ENCODE measurements at regions not wholly inside any gene's neighbourhood (a gene's known extent, or its start where the extent isn't known, plus 50 kb on each side); places are given as distances from the start of the nearest gene placed in this dataset.

- TF ChIP-seq CTCF (IDR thresholded peaks at IDR 0.05) (no peak), POLR2A (IDR thresholded peaks at IDR 0.05) (no peak)
These were observed 414.8 kb upstream of the HS6ST1 start for GRCh38 chr2:128733450-128733849.

Measured in testis (tissue), 2 donors.